Endothelial cell of umbilical vein (primary cell): ENCODE measurements at regions not wholly inside any gene's neighbourhood (a gene's known extent, or its start where the extent isn't known, plus 50 kb on each side); places are given as distances from the start of the nearest gene placed in this dataset.

Source experiments
- CTCF ChIP-seq, 2 donors: IDR thresholded peaks; 1 replicate in 1 of 2; 2 replicates in 1 of 2; pipeline ENCODE4 v1.5.1; 2011; ENCODE audit warnings: low read length in 2 of 2, mild to moderate bottlenecking in 2 of 2, moderate library complexity in 2 of 2, control low read depth in 1 of 2, inconsistent platforms in 1 of 2, low read depth in 1 of 2; ENCODE audit not compliant: insufficient read depth in 1 of 2; ENCODE audit errors: extremely low read depth in 1 of 2
- EZH2 ChIP-seq: IDR thresholded peaks from 2 replicates; pipeline ENCODE4 v1.6.1; 2012; ENCODE audit warnings: borderline replicate concordance, low read depth, mild to moderate bottlenecking, moderate library complexity, low read length, inconsistent platforms; ENCODE audit not compliant: severe bottlenecking
- FOS ChIP-seq: IDR thresholded peaks from 2 replicates; pipeline ENCODE4 v1.6.1; 2011; ENCODE audit warnings: mild to moderate bottlenecking, low read length, moderate library complexity, borderline replicate concordance; ENCODE audit not compliant: insufficient read depth
- GATA2 ChIP-seq: IDR thresholded peaks from 2 replicates; pipeline ENCODE4 v1.7.0; 2011; ENCODE audit warnings: low read depth, mild to moderate bottlenecking, moderate library complexity, mixed read lengths, low read length; ENCODE audit not compliant: insufficient read length, insufficient read depth
- MAX ChIP-seq: IDR thresholded peaks from 2 replicates; pipeline ENCODE4 v1.6.1; 2011; ENCODE audit not compliant: insufficient read depth, insufficient read length
- MYC ChIP-seq: IDR thresholded peaks from one replicate; pipeline ENCODE4 v1.6.1; 2011; ENCODE audit warnings: mild to moderate bottlenecking, low read depth, low read length
- POLR2A ChIP-seq: IDR thresholded peaks from 2 replicates; pipeline ENCODE4 v1.6.1; 2012; ENCODE audit warnings: low read depth, mild to moderate bottlenecking, control low read depth, low read length
- POLR2AphosphoS5 ChIP-seq: IDR thresholded peaks from 2 replicates; pipeline ENCODE4 v1.6.1; 2012; ENCODE audit warnings: low read depth, mild to moderate bottlenecking, control low read depth, low read length, moderate library complexity; ENCODE audit not compliant: insufficient read depth

- TF ChIP-seq EZH2 (no peak), CTCF (IDR thresholded peaks at IDR 0.05; ENCODE audit: extremely low read depth in 1 of 2, insufficient read depth in 1 of 2, low read depth in 1 of 2, low read length in 2 of 2) (no peak), POLR2AphosphoS5 (no peak), FOS (no peak), POLR2A (no peak), MAX (no peak), MYC (no peak), GATA2 (no peak)
Measured at GRCh38 chr10:121362026-121362425, 236.2 kb downstream of the FGFR2 start.
